Breast epithelium (tissue), 3 donors: ENCODE measurements at regions not wholly inside any gene's neighbourhood (a gene's known extent, or its start where the extent isn't known, plus 50 kb on each side); places are given as distances from the start of the nearest gene placed in this dataset.
"Not testable (repeated sequence)": the region's sequence is repeated elsewhere in the genome, so short reads cannot be mapped to it uniquely, and the experiment has no call there.

Source experiments
- POLR2A ChIP-seq: fragments of 450-650 bp; IDR thresholded peaks from one replicate; pipeline ENCODE4 v1.6.1; 2016; ENCODE audit warnings: antibody characterized with exemption, mild to moderate bottlenecking, moderate library complexity
- TF ChIP-seq, protein P1 (sequence below), 3 donors: fragments of 450-650 bp; IDR thresholded peaks; one replicate each; pipeline ENCODE4 v1.5.1; 2016 to 2017; ENCODE audit warnings: antibody characterized with exemption in 3 of 3, mild to moderate bottlenecking in 3 of 3, moderate library complexity in 3 of 3

DNA sequence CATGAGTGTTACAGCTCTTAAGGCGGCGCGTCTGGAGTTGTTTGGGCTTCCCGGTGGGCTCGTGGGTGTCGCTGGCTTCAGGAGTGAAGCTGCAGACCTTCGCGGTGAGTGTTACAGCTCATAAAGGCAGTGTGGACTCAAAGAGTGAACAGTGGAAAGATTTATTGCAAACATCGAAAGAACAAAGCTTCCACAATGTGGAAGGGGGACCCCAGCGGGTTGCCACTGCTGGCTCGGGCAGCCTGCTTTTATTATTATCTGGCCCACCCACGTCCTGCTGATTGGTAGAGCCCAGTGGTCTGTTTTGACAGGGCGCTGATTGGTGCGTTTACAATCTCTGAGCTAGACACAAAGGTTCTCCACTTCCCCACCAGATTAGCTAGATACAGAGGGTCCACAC lies 405.7 kb downstream of the HLX start:
- TF ChIP-seq, protein P1, sequence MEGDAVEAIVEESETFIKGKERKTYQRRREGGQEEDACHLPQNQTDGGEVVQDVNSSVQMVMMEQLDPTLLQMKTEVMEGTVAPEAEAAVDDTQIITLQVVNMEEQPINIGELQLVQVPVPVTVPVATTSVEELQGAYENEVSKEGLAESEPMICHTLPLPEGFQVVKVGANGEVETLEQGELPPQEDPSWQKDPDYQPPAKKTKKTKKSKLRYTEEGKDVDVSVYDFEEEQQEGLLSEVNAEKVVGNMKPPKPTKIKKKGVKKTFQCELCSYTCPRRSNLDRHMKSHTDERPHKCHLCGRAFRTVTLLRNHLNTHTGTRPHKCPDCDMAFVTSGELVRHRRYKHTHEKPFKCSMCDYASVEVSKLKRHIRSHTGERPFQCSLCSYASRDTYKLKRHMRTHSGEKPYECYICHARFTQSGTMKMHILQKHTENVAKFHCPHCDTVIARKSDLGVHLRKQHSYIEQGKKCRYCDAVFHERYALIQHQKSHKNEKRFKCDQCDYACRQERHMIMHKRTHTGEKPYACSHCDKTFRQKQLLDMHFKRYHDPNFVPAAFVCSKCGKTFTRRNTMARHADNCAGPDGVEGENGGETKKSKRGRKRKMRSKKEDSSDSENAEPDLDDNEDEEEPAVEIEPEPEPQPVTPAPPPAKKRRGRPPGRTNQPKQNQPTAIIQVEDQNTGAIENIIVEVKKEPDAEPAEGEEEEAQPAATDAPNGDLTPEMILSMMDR (IDR thresholded peaks at IDR 0.05), result not testable (repeated sequence)
- not testable (repeated sequence) for TF ChIP-seq POLR2A
